PC-3 (cell line): ENCODE measurements at regions not wholly inside any gene's neighbourhood (a gene's known extent, or its start where the extent isn't known, plus 50 kb on each side); places are given as distances from the start of the nearest gene placed in this dataset.

Source experiments
- EZH2 ChIP-seq: fragments of 300-600 bp; sonication (generic); IDR thresholded peaks from one replicate; pipeline ENCODE4 v1.6.1; 2017; ENCODE audit warnings: antibody characterized with exemption, mild to moderate bottlenecking, low read length; ENCODE audit not compliant: unreplicated experiment
- EZH2phosphoT487 ChIP-seq: fragments of 300-600 bp; sonication (generic); IDR thresholded peaks from 2 replicates; pipeline ENCODE4 v1.6.1; 2018; ENCODE audit warnings: mild to moderate bottlenecking, antibody characterized with exemption, low read length, borderline replicate concordance
- TF ChIP-seq, protein P1 (sequence below): fragments of 300-600 bp; sonication (generic); conservative IDR thresholded peaks from 2 replicates; pipeline ENCODE4 v1.5.1; 2017; ENCODE audit warnings: antibody characterized with exemption, low read depth, mild to moderate bottlenecking, low read length

GRCh38 chrX:43096830-43097229 is 318.9 kb upstream of the PPP1R2C start:
- TF ChIP-seq, protein P1, sequence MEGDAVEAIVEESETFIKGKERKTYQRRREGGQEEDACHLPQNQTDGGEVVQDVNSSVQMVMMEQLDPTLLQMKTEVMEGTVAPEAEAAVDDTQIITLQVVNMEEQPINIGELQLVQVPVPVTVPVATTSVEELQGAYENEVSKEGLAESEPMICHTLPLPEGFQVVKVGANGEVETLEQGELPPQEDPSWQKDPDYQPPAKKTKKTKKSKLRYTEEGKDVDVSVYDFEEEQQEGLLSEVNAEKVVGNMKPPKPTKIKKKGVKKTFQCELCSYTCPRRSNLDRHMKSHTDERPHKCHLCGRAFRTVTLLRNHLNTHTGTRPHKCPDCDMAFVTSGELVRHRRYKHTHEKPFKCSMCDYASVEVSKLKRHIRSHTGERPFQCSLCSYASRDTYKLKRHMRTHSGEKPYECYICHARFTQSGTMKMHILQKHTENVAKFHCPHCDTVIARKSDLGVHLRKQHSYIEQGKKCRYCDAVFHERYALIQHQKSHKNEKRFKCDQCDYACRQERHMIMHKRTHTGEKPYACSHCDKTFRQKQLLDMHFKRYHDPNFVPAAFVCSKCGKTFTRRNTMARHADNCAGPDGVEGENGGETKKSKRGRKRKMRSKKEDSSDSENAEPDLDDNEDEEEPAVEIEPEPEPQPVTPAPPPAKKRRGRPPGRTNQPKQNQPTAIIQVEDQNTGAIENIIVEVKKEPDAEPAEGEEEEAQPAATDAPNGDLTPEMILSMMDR: no peak
- TF ChIP-seq EZH2phosphoT487 (no peak), EZH2 (no peak)
